ENCODE measurements at regions not wholly inside any gene's neighbourhood (a gene's known extent, or its start where the extent isn't known, plus 50 kb on each side); places are given as distances from the start of the nearest gene placed in this dataset.

DNA sequence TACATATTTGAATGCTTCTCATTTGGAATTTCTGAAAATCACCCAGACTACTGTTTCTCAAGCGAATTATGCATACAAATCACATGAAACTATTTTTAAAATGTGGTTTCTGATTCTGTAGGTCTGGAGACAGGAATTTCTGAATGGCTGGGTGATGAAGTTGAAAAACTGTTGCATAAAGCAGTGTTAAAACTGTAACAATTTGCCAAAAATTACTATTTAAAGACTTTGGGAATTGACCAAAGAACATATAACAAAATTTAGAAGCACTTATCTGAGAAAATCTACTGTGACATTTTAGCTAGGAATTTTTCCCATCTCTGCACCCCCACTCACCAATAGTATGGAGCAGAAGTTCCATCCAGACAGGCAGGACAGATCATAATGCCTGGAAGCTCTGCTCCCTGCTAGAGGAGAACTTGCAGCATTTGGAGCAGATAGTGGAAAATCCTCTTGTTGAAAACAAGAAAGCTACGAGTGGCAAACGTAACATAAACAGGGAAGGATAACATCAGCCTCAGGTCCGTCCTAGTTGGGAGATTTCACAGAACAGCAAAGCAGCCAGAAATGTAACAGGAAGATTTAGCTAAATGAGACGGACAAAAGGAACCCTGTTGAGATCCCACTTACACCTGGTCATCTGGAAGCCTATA, 132.3 kb upstream of the MCTP2 start:
- WGBS (ENCODE audit: low lambda C conversion rate, missing lambda C conversion rate), result 62% methylated on average over 5 of the region's 5 CpGs
- TF ChIP-seq EZH2phosphoT487 (IDR thresholded peaks at IDR 0.05; ENCODE audit: low read depth, severe bottlenecking, unreplicated experiment), result no peak
- no peak for TF ChIP-seq EZH2 (IDR thresholded peaks at IDR 0.05; ENCODE audit: borderline replicate concordance)
- TF ChIP-seq CTCF (IDR thresholded peaks at IDR 0.05; ENCODE audit: poor library complexity), result no peak
- Histone ChIP-seq H3K4me3 (no peak overlapping the region), H3K79me2 (no peaks in the 10 kb centered on the region), H3K27ac (no peak overlapping the region), H3K4me1 (ENCODE audit: insufficient read depth) (no peaks in the 10 kb centered on the region), H3K36me3 (replicated peaks; ENCODE audit: insufficient read depth, low read depth) (no peaks in the 10 kb centered on the region), H3K4me2 (no peak overlapping the region), H3K9me2 (replicated peaks; ENCODE audit: insufficient read depth) (no peaks in the 10 kb centered on the region), H3K9me3 (ENCODE audit: low read depth) (no peaks in the 10 kb centered on the region), H2AFZ (no peak overlapping the region), H3K27me3 (no peaks in the 10 kb centered on the region), H4K20me1 (ENCODE audit: insufficient read depth, poor library complexity, severe bottlenecking) (no peaks in the 10 kb centered on the region)
- no peak for DNase-seq (ENCODE audit: low spot score)

DNA sequence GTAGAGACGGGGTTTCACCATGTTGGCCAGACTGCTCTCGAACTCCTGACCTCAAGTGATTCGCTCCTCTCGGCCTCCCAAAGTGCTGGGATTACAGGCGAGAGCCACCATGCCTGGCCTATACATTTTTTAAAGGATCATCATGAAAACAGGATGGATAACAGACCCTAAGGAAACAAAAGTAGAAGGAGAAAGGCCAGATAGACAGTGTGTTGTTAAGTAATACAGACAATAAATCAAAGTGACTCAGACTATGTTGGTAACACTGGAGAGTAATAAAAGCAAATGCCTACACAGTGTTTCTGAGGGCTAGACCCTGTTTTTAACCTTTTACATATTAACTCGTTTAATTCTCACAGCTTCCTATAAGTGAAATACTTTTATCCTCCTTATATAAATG, 133.8 kb upstream of the MCTP2 start:
- no peak for DNase-seq (ENCODE audit: low spot score)
- Histone ChIP-seq H3K27ac (no peak overlapping the region), H3K4me3 (no peak overlapping the region), H3K36me3 (replicated peaks; ENCODE audit: insufficient read depth, low read depth) (no peaks in the 10 kb centered on the region), H3K9me2 (replicated peaks; ENCODE audit: insufficient read depth) (no peaks in the 10 kb centered on the region), H3K9me3 (ENCODE audit: low read depth) (no peaks in the 10 kb centered on the region), H3K79me2 (no peaks in the 10 kb centered on the region), H3K4me2 (no peak overlapping the region), H2AFZ (no peak overlapping the region), H4K20me1 (ENCODE audit: insufficient read depth, poor library complexity, severe bottlenecking) (no peaks in the 10 kb centered on the region), H3K27me3 (no peaks in the 10 kb centered on the region), H3K4me1 (ENCODE audit: insufficient read depth) (no peaks in the 10 kb centered on the region)
- WGBS (ENCODE audit: low lambda C conversion rate, missing lambda C conversion rate), result 75% methylated on average over 6 of the region's 6 CpGs
- TF ChIP-seq CTCF (IDR thresholded peaks at IDR 0.05; ENCODE audit: poor library complexity) (no peak), EZH2phosphoT487 (IDR thresholded peaks at IDR 0.05; ENCODE audit: low read depth, severe bottlenecking, unreplicated experiment) (no peak), EZH2 (IDR thresholded peaks at IDR 0.05; ENCODE audit: borderline replicate concordance) (no peak)

DNA sequence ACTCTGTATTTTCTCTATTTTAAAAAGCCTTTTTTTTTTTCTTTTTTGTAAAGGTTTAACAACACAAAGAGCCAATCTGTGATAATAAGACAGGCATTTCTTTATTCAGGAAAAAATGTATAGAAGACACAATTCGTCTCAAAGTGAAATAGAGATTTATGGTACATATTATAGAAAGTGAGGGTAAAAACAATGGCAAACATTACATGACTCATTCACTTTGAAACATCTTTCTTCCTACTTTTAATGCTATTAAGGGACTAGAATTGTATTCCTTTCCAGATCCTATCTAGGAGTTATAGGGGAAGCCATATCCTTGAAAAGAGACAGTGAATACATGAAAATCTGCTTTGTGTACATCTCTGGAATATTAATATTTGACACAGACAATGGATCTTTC, 137.1 kb upstream of the MCTP2 start:
- no peak overlapping the region for H3K4me3 ChIP-seq
- H3K4me2 ChIP-seq, result no peak overlapping the region
- no peaks in the 10 kb centered on the region for H3K27me3 ChIP-seq
- no peaks in the 10 kb centered on the region for H3K9me2 ChIP-seq (replicated peaks; ENCODE audit: insufficient read depth)
- no peaks in the 10 kb centered on the region for H4K20me1 ChIP-seq (ENCODE audit: insufficient read depth, poor library complexity, severe bottlenecking)
- no peak overlapping the region for H3K27ac ChIP-seq
- WGBS (ENCODE audit: low lambda C conversion rate, missing lambda C conversion rate), result 64% methylated on average over 1 of the region's 1 CpG
- no peaks in the 10 kb centered on the region for H3K79me2 ChIP-seq
- TF ChIP-seq EZH2phosphoT487 (IDR thresholded peaks at IDR 0.05; ENCODE audit: low read depth, severe bottlenecking, unreplicated experiment) (no peak), CTCF (IDR thresholded peaks at IDR 0.05; ENCODE audit: poor library complexity) (no peak), EZH2 (IDR thresholded peaks at IDR 0.05; ENCODE audit: borderline replicate concordance) (no peak)
- no peak overlapping the region for H2AFZ ChIP-seq
- H3K9me3 ChIP-seq (ENCODE audit: low read depth), result no peaks in the 10 kb centered on the region
- H3K36me3 ChIP-seq (replicated peaks; ENCODE audit: insufficient read depth, low read depth), result no peaks in the 10 kb centered on the region
- DNase-seq (ENCODE audit: low spot score), result no peak
- no peaks in the 10 kb centered on the region for H3K4me1 ChIP-seq (ENCODE audit: insufficient read depth)

DNA sequence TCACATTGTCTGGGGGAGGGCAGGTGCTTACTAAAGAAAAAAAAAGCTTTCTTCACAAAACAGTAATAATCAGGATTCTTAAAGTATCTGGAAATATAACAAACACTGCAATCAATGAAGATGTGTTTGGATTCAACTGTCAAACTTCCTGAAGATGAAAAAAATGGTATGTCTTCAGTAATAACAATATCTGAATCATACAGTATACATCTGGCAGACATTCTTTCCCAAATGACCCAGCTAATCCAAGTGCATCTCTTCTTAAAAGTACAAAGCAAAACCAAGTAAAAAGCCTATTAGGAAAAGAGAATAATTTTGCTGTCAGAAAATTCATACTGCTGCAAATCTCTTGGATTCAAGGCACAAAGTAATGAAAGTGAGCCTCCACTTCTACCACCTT, 145.0 kb upstream of the MCTP2 start:
- Histone ChIP-seq H3K36me3 (replicated peaks; ENCODE audit: insufficient read depth, low read depth) (no peaks in the 10 kb centered on the region), H3K9me2 (replicated peaks; ENCODE audit: insufficient read depth) (no peaks in the 10 kb centered on the region), H3K4me1 (ENCODE audit: insufficient read depth) (no peaks in the 10 kb centered on the region), H3K27ac (no peak overlapping the region), H3K27me3 (no peaks in the 10 kb centered on the region), H4K20me1 (ENCODE audit: insufficient read depth, poor library complexity, severe bottlenecking) (no peaks in the 10 kb centered on the region), H3K9me3 (ENCODE audit: low read depth) (no peaks in the 10 kb centered on the region), H2AFZ (no peak overlapping the region), H3K4me2 (no peak overlapping the region), H3K4me3 (no peak overlapping the region), H3K79me2 (no peaks in the 10 kb centered on the region)
- TF ChIP-seq EZH2phosphoT487 (IDR thresholded peaks at IDR 0.05; ENCODE audit: low read depth, severe bottlenecking, unreplicated experiment) (no peak), CTCF (IDR thresholded peaks at IDR 0.05; ENCODE audit: poor library complexity) (no peak), EZH2 (IDR thresholded peaks at IDR 0.05; ENCODE audit: borderline replicate concordance) (no peak)
- DNase-seq (ENCODE audit: low spot score), result no peak

Data from hepatocyte (in vitro differentiated cells).